Activated T-cell treated with anti-CD3 and anti-CD28 coated beads for 1 hour (primary cell): ENCODE measurements at regions not wholly inside any gene's neighbourhood (a gene's known extent, or its start where the extent isn't known, plus 50 kb on each side); places are given as distances from the start of the nearest gene placed in this dataset.
A peak's percentile ranks its signal among the peaks of the same experiment; 100 is the strongest.
"Not testable (repeated sequence)": the region's sequence is repeated elsewhere in the genome, so short reads cannot be mapped to it uniquely, and the experiment has no call there.

Source experiments
- DNase-seq: peaks from one replicate; pipeline ENCODE4 v3.0.0-alpha.2; 2020; ENCODE audit warnings: low read depth

- DNase-seq = not testable (repeated sequence)
Observed at GRCh38 chr1:146409817-146410441, 181.1 kb upstream of the NOTCH2NLA start.

DNA sequence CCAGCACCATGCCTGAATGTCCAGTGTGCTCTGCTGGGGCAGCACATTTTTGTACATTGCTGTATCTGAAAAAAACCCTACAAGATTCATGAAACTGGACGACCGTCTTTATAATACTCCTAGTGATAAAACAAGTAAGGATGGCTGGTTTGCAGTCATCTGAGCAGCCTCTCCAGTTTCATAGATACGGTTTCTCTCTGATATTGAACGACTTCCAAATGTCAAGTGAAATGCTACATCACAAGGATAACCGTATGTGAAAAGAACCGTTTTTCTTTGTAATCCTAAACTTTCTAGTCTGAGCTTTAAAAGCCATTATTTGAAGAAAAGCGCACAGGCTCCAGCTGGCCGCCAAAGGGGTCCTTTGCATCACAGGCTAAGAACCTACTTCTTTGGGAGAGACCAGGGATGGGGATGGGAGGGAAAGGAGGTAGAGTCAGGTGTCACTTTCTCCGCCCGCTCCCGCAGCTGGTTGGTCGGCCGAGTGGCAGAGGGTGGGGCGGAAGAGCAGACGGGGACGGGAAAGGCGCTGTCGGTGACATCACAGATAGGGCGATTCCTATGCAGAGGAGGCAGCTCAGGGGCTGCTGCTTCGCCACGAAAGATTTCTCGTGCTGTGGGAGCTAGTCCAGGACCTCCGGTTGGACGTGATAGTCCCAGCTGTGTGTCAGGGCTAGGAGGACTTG is 180.4 kb upstream of the NOTCH2NLA start:
- DNase-seq = not testable (repeated sequence)

DNA sequence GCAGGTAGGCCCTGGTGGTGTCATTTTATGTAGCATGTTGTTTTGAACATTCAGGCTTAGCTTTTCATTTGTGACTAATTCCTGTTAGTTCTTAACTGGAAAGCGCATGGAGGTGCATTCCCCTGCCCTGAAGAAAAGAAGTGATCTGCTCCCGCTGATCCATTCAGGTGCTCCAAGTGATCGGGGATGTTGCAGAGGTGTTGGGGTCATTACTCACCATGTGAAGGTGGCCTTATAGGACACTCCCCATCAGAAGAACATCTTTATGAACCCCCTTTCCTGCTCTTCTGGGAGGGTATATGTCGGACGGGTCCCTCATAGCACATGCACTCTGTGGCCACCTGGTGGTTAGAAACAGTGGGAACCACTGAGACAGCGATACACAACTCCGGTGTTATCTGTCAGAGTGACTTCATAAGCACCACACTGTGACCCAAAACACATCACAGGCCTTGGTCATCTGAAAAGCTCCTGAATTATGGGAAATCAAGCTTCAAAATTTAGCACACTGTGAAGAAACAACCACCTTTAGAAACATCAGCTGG is 172.5 kb upstream of the NOTCH2NLA start:
- DNase-seq = not testable (repeated sequence)

DNA sequence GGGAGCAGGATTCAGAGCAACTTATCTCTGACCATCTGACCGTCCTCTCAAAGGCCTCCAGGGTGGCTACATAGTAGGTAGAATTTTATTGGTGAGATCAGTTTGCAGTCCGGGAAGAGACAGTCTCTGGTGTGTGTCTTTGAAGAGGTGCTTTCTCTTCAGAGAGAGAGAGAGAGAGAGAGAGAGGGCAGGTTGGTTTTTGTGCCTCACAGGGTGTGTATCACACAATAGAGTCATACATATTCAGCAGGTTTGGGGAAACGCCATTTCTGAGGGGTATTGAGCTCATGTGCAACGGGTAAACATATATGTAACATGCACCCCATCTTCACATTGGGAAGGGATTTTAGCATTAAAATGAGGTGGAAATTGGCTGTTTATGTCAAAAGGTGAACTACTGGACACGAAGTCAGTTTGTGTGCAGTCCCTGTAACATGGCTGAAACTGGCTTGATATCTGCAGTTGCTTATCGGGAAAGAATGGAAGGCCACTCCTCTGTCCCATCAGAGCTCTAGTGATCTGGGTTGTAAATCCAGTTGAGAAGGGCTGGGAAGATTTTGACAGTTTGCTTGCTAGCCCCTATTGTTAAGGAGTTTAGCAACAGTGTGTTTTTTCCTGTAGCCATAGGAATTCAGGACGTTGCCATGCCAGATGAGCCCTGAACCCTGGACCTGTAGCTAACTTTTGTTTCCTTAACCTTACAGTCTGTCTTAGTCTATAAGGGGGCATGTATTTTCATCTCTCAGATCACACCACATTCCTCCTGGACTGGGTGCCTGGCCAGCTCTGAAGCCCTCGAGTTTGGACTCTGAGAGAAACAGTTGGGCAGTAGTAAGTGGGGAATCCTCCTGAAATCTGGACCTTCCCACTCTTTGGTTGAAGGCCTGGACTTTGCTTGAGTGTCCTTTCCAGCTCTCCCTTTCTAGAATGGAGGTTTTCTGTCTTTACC is 171.6 kb upstream of the NOTCH2NLA start:
- not testable (repeated sequence) for DNase-seq

DNA sequence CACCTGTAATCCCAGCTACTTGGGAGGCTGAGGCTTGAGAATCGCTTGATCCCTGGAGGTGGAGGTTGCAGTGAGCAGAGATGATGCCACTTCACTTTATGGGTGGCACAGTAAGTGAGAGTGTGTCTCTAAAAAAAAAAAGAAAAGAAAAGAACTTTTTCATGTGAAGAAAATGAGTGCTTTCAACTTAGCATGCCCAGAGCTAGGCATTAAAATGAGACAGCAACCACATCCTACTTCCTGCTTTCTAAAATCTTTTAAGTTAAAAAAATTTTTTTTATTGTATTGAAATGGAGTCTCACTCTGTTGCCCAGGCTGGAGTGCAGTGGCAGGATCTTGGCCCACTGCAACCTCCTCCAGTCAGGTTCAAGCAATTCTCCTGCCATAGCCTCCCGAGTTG is 170.4 kb upstream of the NOTCH2NLA start:
- not testable (repeated sequence) for DNase-seq

DNA sequence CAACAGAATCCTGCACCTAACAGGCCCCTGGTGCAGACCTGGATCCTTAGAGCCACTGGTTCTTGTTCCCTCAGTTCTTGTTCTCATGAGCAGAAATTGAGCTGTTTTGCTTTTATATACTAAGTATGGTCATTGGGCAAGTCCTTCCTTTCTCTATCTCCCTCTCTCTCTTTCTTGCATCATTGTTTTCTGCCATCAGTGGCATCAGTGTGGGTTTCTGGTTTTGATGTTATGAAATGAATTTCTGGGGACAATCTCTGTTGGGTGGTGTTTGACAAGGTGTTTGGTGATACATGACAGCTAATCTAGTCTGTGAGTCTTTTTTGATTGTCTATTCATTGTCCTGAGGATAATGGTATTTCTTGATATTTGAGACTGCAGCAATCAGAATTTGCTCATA is 168.0 kb upstream of the NOTCH2NLA start:
- DNase-seq = not testable (repeated sequence)

GRCh38 chr1:146396242-146396641 is 167.4 kb upstream of the NOTCH2NLA start:
- not testable (repeated sequence) for DNase-seq

DNA sequence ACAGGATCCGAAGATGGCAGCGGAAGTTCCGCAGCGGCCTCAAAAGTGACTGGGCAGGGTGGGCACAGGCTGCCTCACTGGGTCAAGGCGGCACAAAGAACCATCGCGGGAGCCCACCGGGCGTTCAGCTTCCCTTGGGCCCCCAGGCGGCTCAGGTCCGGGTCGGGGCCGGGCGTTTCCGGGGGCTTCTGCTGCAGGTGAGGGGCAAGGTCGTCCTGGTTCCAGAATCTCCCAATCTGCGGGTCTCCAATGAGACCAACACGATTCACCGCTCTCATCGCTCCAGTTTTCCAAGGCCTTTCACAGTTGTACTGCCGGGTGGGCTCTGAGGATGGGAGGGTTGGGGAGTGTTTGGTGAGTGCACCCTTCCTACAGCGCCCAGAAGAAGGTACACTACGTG is 165.0 kb upstream of the NOTCH2NLA start:
- not testable (repeated sequence) for DNase-seq

DNA sequence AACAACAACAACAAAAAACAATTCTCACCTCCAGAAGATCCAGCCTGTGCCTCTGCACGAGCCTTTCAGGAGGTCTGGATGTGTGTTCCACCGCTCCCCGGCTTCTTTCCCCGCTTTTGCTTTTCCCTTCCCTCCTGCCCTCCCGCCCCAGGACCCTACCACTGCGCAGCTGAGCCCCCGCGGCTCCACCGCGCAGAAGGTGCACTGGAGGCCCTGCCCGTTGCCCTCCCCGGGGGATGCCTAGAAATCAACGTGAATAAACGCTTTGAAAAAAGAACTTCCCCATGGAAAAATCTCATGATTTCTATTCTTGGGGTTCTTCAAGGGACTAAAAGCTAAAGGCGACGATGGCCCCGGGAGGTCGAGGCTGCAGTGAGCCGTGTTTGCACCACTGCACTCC is 164.3 kb upstream of the NOTCH2NLA start:
- DNase-seq = not testable (repeated sequence)

DNA sequence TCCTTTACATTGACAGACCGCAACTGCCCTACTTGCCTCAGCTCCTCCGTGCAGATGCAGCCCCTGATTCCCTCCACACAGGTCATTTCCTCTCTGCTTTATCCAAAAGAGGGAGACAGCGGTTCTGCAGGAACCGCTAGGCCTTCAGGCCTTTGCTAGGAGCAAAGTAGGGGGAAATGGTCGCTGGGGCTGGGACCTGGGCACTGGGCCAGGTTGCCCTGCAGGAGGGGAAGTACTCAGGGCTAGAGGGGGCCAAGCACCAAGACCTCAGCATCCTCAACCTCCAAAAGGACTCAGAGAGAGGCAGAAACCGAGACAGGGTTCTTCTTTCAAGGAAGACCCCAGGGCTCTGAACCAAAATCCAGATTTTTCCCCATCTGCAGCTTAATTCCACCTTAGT is 160.4 kb upstream of the NOTCH2NLA start:
- DNase-seq = not testable (repeated sequence)

GRCh38 chr1:146387750-146388469 is 159.1 kb upstream of the NOTCH2NLA start:
- not testable (repeated sequence) for DNase-seq

- DNase-seq = peak; percentile 17
Observed at GRCh38 chr1:146386851-146387749, 158.3 kb upstream of the NOTCH2NLA start.

- not testable (repeated sequence) for DNase-seq
Observed at GRCh38 chr1:146381196-146381595, 152.4 kb upstream of the NOTCH2NLA start.

DNA sequence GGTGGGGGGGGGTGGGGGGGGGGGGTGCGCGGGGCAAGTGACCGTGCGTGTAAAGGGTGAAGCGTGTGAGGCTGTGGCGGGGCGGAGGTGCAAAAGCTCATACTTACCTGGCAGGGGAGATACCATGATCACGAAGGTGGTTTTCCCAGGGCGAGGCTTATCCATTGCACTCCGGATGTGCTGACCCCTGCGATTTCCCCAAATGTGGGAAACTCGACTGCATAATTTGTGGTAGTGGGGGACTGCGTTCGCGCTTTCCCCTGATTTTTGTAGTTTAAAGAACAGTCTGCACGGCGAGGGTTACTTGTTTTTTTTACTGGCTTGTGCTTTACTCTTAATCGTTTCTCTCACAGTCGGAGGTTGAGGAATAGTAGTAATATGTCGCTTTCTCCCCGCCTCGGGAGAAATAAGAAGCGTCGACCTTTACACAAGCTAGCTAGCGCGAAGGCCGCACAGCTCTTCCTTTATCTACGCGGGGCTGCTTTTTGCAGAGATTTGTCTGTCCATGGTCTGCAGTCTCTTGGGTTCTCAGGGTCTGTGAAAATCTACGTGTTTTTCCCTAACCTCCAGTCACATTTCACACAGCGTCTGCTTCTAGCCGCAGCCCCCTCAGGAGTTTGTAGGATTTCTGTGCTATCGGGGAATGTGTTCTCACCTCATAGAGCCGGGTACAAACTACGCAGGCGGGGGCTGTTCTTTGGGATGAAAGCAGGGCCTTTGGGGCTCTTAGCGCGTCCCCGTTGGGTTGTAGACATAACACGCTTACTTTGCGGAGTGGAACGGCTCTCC is 148.1 kb upstream of the NOTCH2NLA start:
- DNase-seq = peak; percentile 46

- DNase-seq = peak; percentile 60
Observed at GRCh38 chr1:146376309-146376707, 147.5 kb upstream of the NOTCH2NLA start.

GRCh38 chr1:146375108-146375507 is 146.3 kb upstream of the NOTCH2NLA start:
- not testable (repeated sequence) for DNase-seq

- peak; percentile 22 for DNase-seq
Observed at GRCh38 chr1:146369940-146370339, 141.1 kb upstream of the NOTCH2NLA start.

DNA sequence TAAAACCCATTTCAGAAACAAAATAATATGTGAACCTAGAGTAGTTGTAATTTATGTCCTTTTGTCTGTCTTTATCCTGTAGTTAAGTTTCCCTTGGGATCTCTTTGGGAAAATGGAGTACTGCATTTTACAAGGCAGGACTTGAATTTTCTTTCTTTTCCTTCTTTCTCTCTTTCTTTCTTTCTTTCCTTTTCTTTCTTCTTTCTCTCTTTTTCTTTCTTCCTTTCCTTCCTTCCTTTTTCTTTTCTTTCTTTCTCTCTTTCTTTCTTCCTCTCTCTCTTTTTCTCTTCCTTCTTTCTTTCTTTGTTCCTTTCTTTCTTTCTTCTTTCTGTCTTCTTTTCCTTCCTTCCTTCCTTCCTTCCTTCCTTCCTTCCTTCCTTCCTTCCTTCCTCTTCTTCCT is 126.6 kb upstream of the NOTCH2NLA start:
- not testable (repeated sequence) for DNase-seq

- DNase-seq = not testable (repeated sequence)
Observed at GRCh38 chr1:146326863-146327262, 98.0 kb upstream of the NOTCH2NLA start.

- not testable (repeated sequence) for DNase-seq
Observed at GRCh38 chr1:146324463-146324862, 95.6 kb upstream of the NOTCH2NLA start.
